HEK293 (cell line): ENCODE measurements at regions not wholly inside any gene's neighbourhood (a gene's known extent, or its start where the extent isn't known, plus 50 kb on each side); places are given as distances from the start of the nearest gene placed in this dataset.

Source experiments
- CTCF ChIA-PET: fragments of 350-600 bp; formaldehyde crosslinking; extraction: SDS; loops from one replicate; lab custom pipeline; 2021; ENCODE audit warnings: antibody characterized with exemption; lab: Yijun Ruan, JAX
- POLR2A ChIA-PET: fragments of 300-600 bp; formaldehyde crosslinking; extraction: SDS; loops from one replicate; lab custom pipeline; 2020; ENCODE audit warnings: antibody characterized with exemption, inconsistent platforms; lab: Yijun Ruan, JAX
- H3K27ac ChIP-seq: fragments of 200-500 bp; sonication (Bioruptor generic); 2 replicates; pipeline ENCODE4 v1.5.1; 2014; ENCODE audit warnings: low read depth, low read length, control low read depth, inconsistent platforms; ENCODE audit errors: extremely low read depth
- H3K36me3 ChIP-seq, 2 experiments: fragments of 200-500 bp in 1 of 2; sonication (Bioruptor generic) in 1 of 2; 1 replicate in 1 of 2; 2 replicates in 1 of 2; pipeline ENCODE4 v1.5.1; 2014 to 2017; ENCODE audit warnings: inconsistent platforms in 2 of 2, low read length in 2 of 2; ENCODE audit not compliant: control insufficient read depth in 2 of 2, insufficient read depth in 1 of 2
- H3K4me1 ChIP-seq: fragments of 200-500 bp; sonication (Bioruptor generic); 2 replicates; pipeline ENCODE4 v1.5.1; 2014; ENCODE audit warnings: mild to moderate bottlenecking, low read length, inconsistent platforms; ENCODE audit not compliant: control insufficient read depth, insufficient read depth
- H3K4me3 ChIP-seq: 2 replicates; pipeline ENCODE4 v1.5.1; 2011; ENCODE audit warnings: low read depth, mild to moderate bottlenecking, control low read depth, low read length, moderate library complexity
- H3K9me3 ChIP-seq: fragments of 200-500 bp; sonication (Bioruptor generic); 2 replicates; pipeline ENCODE4 v1.5.1; 2014; ENCODE audit warnings: low read depth, low read length, inconsistent platforms; ENCODE audit not compliant: control insufficient read depth, insufficient read depth
- AEBP2 ChIP-seq: fragments of 450-650 bp; formaldehyde crosslinking; IDR thresholded peaks from 2 replicates; pipeline ENCODE4 v1.5.1; 2016; ENCODE audit warnings: missing biosample characterization, missing genetic modification characterization, borderline replicate concordance
- FEZF1 ChIP-seq: fragments of 450-650 bp; formaldehyde crosslinking; IDR thresholded peaks from 2 replicates; pipeline ENCODE4 v1.5.1; 2016; ENCODE audit warnings: missing biosample characterization, missing genetic modification characterization
- HOXA7 ChIP-seq: sonication (generic); formaldehyde crosslinking; IDR thresholded peaks from 2 replicates; pipeline ENCODE4 v1.8.1; 2022; ENCODE audit warnings: missing genetic modification reagents, borderline replicate concordance
- KLF16 ChIP-seq: fragments of 450-650 bp; formaldehyde crosslinking; IDR thresholded peaks from 2 replicates; pipeline ENCODE4 v1.5.1; 2017; ENCODE audit warnings: missing biosample characterization, missing genetic modification characterization
- MZF1 ChIP-seq: fragments of 450-650 bp; formaldehyde crosslinking; IDR thresholded peaks from 2 replicates; pipeline ENCODE4 v1.5.1; 2017; ENCODE audit warnings: missing biosample characterization, missing genetic modification characterization, borderline replicate concordance
- PRDM2 ChIP-seq: fragments of 450-650 bp; formaldehyde crosslinking; IDR thresholded peaks from 2 replicates; pipeline ENCODE4 v1.5.1; 2016; ENCODE audit warnings: missing biosample characterization, missing genetic modification characterization, borderline replicate concordance
- ZBTB1 ChIP-seq: fragments of 450-650 bp; formaldehyde crosslinking; IDR thresholded peaks from 2 replicates; pipeline ENCODE4 v1.5.1; 2016; ENCODE audit warnings: missing biosample characterization, missing genetic modification characterization
- ZBTB17 ChIP-seq: fragments of 450-650 bp; formaldehyde crosslinking; IDR thresholded peaks from 2 replicates; pipeline ENCODE4 v1.5.1; 2016; ENCODE audit warnings: missing biosample characterization, missing genetic modification characterization
- ZBTB26 ChIP-seq: fragments of 450-650 bp; formaldehyde crosslinking; optimal IDR thresholded peaks from 2 replicates; pipeline ENCODE3; 2016; ENCODE audit warnings: missing biosample characterization, mild to moderate bottlenecking, missing genetic modification characterization
- ZBTB49 ChIP-seq: fragments of 450-650 bp; formaldehyde crosslinking; IDR thresholded peaks from 2 replicates; pipeline ENCODE4 v1.5.1; 2016; ENCODE audit warnings: missing biosample characterization, missing genetic modification characterization, low read depth
- ZEB2 ChIP-seq: fragments of 450-650 bp; formaldehyde crosslinking; IDR thresholded peaks from 2 replicates; pipeline ENCODE4 v1.5.1; 2016; ENCODE audit warnings: missing biosample characterization, missing genetic modification characterization
- ZNF174 ChIP-seq: fragments of 450-650 bp; formaldehyde crosslinking; IDR thresholded peaks from 2 replicates; pipeline ENCODE4 v1.5.0; 2017; ENCODE audit warnings: missing biosample characterization, mild to moderate bottlenecking, missing genetic modification characterization
- ZNF26 ChIP-seq: fragments of 450-650 bp; formaldehyde crosslinking; IDR thresholded peaks from 2 replicates; pipeline ENCODE4 v1.5.1; 2016; ENCODE audit warnings: missing biosample characterization, missing genetic modification characterization
- ZNF266 ChIP-seq: fragments of 450-650 bp; formaldehyde crosslinking; IDR thresholded peaks from 2 replicates; pipeline ENCODE4 v1.5.1; 2016; ENCODE audit warnings: missing biosample characterization, missing genetic modification characterization, low read depth
- ZNF292 ChIP-seq: fragments of 450-650 bp; formaldehyde crosslinking; IDR thresholded peaks from 2 replicates; pipeline ENCODE4 v1.5.1; 2016; ENCODE audit warnings: low read depth, missing biosample characterization, missing genetic modification characterization, borderline replicate concordance
- ZNF302 ChIP-seq: fragments of 450-650 bp; formaldehyde crosslinking; IDR thresholded peaks from 2 replicates; pipeline ENCODE4 v1.5.1; 2016; ENCODE audit warnings: missing biosample characterization, missing genetic modification characterization, low read depth
- ZNF518A ChIP-seq: fragments of 450-650 bp; formaldehyde crosslinking; conservative IDR thresholded peaks from 2 replicates; pipeline ENCODE4 v1.5.1; 2016; ENCODE audit warnings: low read depth, missing biosample characterization, missing genetic modification characterization
- ZNF521 ChIP-seq: fragments of 450-650 bp; formaldehyde crosslinking; IDR thresholded peaks from 2 replicates; pipeline ENCODE4 v1.5.1; 2017; ENCODE audit warnings: missing biosample characterization, mild to moderate bottlenecking, missing genetic modification characterization
- ZNF530 ChIP-seq: fragments of 450-650 bp; formaldehyde crosslinking; IDR thresholded peaks from 2 replicates; pipeline ENCODE4 v1.5.1; 2016; ENCODE audit warnings: low read depth, missing biosample characterization, missing genetic modification characterization
- ZNF610 ChIP-seq: fragments of 450-650 bp; formaldehyde crosslinking; IDR thresholded peaks from 2 replicates; pipeline ENCODE4 v1.5.1; 2016; ENCODE audit warnings: missing biosample characterization, missing genetic modification characterization, borderline replicate concordance

GRCh38 chr2:209259767-209260166, 164.1 kb upstream of the MAP2 start:
- Histone ChIP-seq H3K4me3 (no peak overlapping the region), H3K36me3 (no peaks in the 10 kb centered on the region), H3K9me3 (no peaks in the 10 kb centered on the region), H3K4me1 (no peaks in the 10 kb centered on the region), H3K27ac (no peak overlapping the region)
- ChIA-PET POLR2A (no interaction called here), CTCF (no interaction called here)
- TF ChIP-seq ZNF26 (tag by site-specific recombination) (no peak), ZBTB1 (no peak), PRDM2 (no peak), ZNF302 (tag by site-specific recombination) (no peak), ZBTB17 (tag by site-specific recombination) (no peak), ZNF174 (no peak), ZNF530 (no peak), ZBTB49 (tag by site-specific recombination) (no peak), ZNF610 (tag by site-specific recombination) (no peak), ZNF266 (tag by site-specific recombination) (no peak), ZEB2 (no peak), KLF16 (no peak), HOXA7 (CRISPR knock-in tag) (no peak), FEZF1 (tag by site-specific recombination) (no peak), ZBTB26 (tag by site-specific recombination) (no peak), AEBP2 (tag by site-specific recombination) (no peak), ZNF292 (no peak), MZF1 (no peak), ZNF518A (tag by site-specific recombination) (no peak), ZNF521 (no peak)
